ENCODE measurements at regions not wholly inside any gene's neighbourhood (a gene's known extent, or its start where the extent isn't known, plus 50 kb on each side); places are given as distances from the start of the nearest gene placed in this dataset.

- no peak for DNase-seq (ENCODE audit: extremely low read depth in 1 of 2, low read depth in 1 of 2)
Measured at GRCh38 chr19:30718707-30719106, 346.5 kb downstream of the ZNF536 start.

GRCh38 chr19:30718014-30718413 lies 345.8 kb downstream of the ZNF536 start:
- no peak for DNase-seq (ENCODE audit: extremely low read depth in 1 of 2, low read depth in 1 of 2)

GRCh38 chr19:30717381-30717780 lies 345.2 kb downstream of the ZNF536 start:
- DNase-seq (ENCODE audit: extremely low read depth in 1 of 2, low read depth in 1 of 2): no peak

- DNase-seq (ENCODE audit: extremely low read depth in 1 of 2, low read depth in 1 of 2): no peak
Measured at GRCh38 chr19:30712431-30713337, 340.5 kb downstream of the ZNF536 start.

- DNase-seq (ENCODE audit: extremely low read depth in 1 of 2, low read depth in 1 of 2): no peak
Measured at GRCh38 chr19:30711826-30712225, 339.6 kb downstream of the ZNF536 start.

GRCh38 chr19:30711296-30711695 lies 339.1 kb downstream of the ZNF536 start:
- DNase-seq (ENCODE audit: extremely low read depth in 1 of 2, low read depth in 1 of 2): no peak

GRCh38 chr19:30710721-30711120 lies 338.5 kb downstream of the ZNF536 start:
- DNase-seq (ENCODE audit: extremely low read depth in 1 of 2, low read depth in 1 of 2): no peak

- DNase-seq (ENCODE audit: extremely low read depth in 1 of 2, low read depth in 1 of 2): no peak
Measured at GRCh38 chr19:30708416-30709178, 336.4 kb downstream of the ZNF536 start.

GRCh38 chr19:30704771-30705330 lies 332.7 kb downstream of the ZNF536 start:
- no peak for DNase-seq (ENCODE audit: extremely low read depth in 1 of 2, low read depth in 1 of 2)

GRCh38 chr19:30703645-30704044 lies 331.5 kb downstream of the ZNF536 start:
- no peak for DNase-seq (ENCODE audit: extremely low read depth in 1 of 2, low read depth in 1 of 2)

GRCh38 chr19:30701178-30701577 lies 329.0 kb downstream of the ZNF536 start:
- no peak for DNase-seq (ENCODE audit: extremely low read depth in 1 of 2, low read depth in 1 of 2)

GRCh38 chr19:30699871-30700280 lies 327.7 kb downstream of the ZNF536 start:
- no peak for DNase-seq (ENCODE audit: extremely low read depth in 1 of 2, low read depth in 1 of 2)

- DNase-seq (ENCODE audit: extremely low read depth in 1 of 2, low read depth in 1 of 2): no peak
Measured at GRCh38 chr19:30696514-30696913, 324.3 kb downstream of the ZNF536 start.

- no peak for DNase-seq (ENCODE audit: extremely low read depth in 1 of 2, low read depth in 1 of 2)
Measured at GRCh38 chr19:30695171-30695875, 323.1 kb downstream of the ZNF536 start.

- DNase-seq (ENCODE audit: extremely low read depth in 1 of 2, low read depth in 1 of 2): no peak
Measured at GRCh38 chr19:30694156-30694755, 322.1 kb downstream of the ZNF536 start.

GRCh38 chr19:30692879-30693503 lies 320.8 kb downstream of the ZNF536 start:
- no peak for DNase-seq (ENCODE audit: extremely low read depth in 1 of 2, low read depth in 1 of 2)

GRCh38 chr19:30692181-30692811 lies 320.1 kb downstream of the ZNF536 start:
- DNase-seq (ENCODE audit: extremely low read depth in 1 of 2, low read depth in 1 of 2): no peak

- DNase-seq (ENCODE audit: extremely low read depth in 1 of 2, low read depth in 1 of 2): no peak
Measured at GRCh38 chr19:30691819-30692166, 319.6 kb downstream of the ZNF536 start.

- no peak for DNase-seq (ENCODE audit: extremely low read depth in 1 of 2, low read depth in 1 of 2)
Measured at GRCh38 chr19:30690935-30691818, 319.0 kb downstream of the ZNF536 start.

All from stimulated activated CD8-positive, alpha-beta memory T cell treated with anti-CD3 and anti-CD28 coated beads, Interleukin-7, amount 100 ng/mL, for 48 hours (primary cell).